ENCODE measurements at regions not wholly inside any gene's neighbourhood (a gene's known extent, or its start where the extent isn't known, plus 50 kb on each side); places are given as distances from the start of the nearest gene placed in this dataset.

DNA sequence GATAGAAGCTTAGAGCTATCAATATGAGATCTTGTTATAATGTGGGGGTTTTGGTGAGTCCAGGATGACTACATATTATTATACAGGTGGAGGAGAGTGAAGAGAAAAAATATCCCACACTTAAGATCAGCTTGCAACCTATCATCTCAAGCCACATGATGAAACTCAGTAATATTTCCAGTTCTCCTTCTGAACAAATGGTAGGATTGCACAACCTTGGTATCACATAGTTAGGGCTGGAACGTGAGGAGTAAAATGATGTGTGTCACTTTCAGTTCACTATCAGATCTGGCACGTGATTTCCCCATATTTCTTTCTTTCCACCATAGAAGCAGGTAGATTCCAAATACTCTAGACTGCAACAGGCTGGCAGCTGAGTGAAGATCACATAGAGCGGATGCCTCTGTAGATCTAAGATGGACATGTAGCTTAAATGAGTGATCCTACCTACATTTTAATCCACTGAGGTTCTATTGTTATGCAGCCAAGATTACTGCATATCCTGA, 150.6 kb upstream of the ANKRD50 start:
- Histone ChIP-seq H3K27me3 (ENCODE audit: control insufficient read depth, insufficient read depth, low read length) (no peaks in the 10 kb centered on the region), H3K9me3 (ENCODE audit: control insufficient read depth, insufficient read depth, low read length) (no peaks in the 10 kb centered on the region), H3K4me3 (ENCODE audit: low read depth, low read length) (no peak overlapping the region), H3K27ac (ENCODE audit: low read depth, low read length) (no peak overlapping the region)
- TF ChIP-seq, protein P1, sequence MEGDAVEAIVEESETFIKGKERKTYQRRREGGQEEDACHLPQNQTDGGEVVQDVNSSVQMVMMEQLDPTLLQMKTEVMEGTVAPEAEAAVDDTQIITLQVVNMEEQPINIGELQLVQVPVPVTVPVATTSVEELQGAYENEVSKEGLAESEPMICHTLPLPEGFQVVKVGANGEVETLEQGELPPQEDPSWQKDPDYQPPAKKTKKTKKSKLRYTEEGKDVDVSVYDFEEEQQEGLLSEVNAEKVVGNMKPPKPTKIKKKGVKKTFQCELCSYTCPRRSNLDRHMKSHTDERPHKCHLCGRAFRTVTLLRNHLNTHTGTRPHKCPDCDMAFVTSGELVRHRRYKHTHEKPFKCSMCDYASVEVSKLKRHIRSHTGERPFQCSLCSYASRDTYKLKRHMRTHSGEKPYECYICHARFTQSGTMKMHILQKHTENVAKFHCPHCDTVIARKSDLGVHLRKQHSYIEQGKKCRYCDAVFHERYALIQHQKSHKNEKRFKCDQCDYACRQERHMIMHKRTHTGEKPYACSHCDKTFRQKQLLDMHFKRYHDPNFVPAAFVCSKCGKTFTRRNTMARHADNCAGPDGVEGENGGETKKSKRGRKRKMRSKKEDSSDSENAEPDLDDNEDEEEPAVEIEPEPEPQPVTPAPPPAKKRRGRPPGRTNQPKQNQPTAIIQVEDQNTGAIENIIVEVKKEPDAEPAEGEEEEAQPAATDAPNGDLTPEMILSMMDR (IDR thresholded peaks at IDR 0.05; ENCODE audit: low read depth, low read length): no peak
- ChIA-PET POLR2A (no interaction called here), CTCF (no interaction called here)
- DNase-seq (ENCODE audit: low read depth, low spot score): no peak

DNA sequence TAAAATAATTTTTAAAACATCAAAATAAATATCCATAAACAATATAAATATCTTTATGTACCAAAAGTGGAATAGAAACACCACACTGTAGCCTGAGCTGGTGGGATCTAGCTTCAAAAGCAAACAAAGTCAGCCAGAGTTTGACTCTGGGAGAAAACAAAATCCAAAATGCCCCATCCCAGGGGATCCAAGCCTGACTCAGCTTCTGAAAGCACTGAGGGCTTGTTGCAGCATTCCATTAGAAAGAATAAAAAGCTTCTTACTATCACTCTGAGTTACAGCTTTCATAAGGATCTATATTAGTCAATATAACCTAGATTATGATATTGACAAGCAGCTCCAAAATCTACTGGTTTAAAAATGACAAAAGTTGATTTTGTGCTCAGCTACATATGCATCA, 149.7 kb upstream of the ANKRD50 start:
- H3K4me3 ChIP-seq (ENCODE audit: low read depth, low read length): no peak overlapping the region
- CTCF ChIA-PET: interaction anchor here (0.6 kb wide), 2 partner anchors 109 to 421 kb away, joined by 3 read pairs; no protein-coding TSS in a partner anchor
- no peak for DNase-seq (ENCODE audit: low read depth, low spot score)
- POLR2A ChIA-PET: no interaction called here
- no peaks in the 10 kb centered on the region for H3K27me3 ChIP-seq (ENCODE audit: control insufficient read depth, insufficient read depth, low read length)
- no peaks in the 10 kb centered on the region for H3K9me3 ChIP-seq (ENCODE audit: control insufficient read depth, insufficient read depth, low read length)
- TF ChIP-seq, protein P1 (IDR thresholded peaks at IDR 0.05; ENCODE audit: low read depth, low read length): no peak
- H3K27ac ChIP-seq (ENCODE audit: low read depth, low read length): no peak overlapping the region

DNA sequence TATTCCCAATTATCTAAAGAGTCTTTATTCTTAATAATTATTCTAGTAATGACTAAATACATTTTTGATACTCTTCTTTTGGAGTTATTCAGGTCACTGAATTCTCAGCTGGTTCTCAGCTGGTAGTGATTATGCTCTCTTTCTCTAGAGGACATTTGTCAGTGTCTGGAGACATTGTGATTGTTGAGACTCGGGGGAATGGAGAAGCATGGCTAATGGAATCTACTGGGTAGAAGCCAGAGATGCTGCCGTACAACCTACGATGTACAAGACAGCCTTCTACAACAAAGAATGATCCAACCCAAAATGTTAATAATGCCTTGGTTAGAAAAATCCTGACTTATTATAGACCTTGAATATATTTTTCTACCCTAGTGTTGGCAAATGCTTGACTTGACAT, 149.2 kb upstream of the ANKRD50 start:
- TF ChIP-seq, protein P1 (IDR thresholded peaks at IDR 0.05; ENCODE audit: low read depth, low read length): no peak
- no peak overlapping the region for H3K27ac ChIP-seq (ENCODE audit: low read depth, low read length)
- no peaks in the 10 kb centered on the region for H3K27me3 ChIP-seq (ENCODE audit: control insufficient read depth, insufficient read depth, low read length)
- CTCF ChIA-PET: interaction anchor here (0.6 kb wide), 1 partner anchor 110 kb away, joined by 3 read pairs; no protein-coding TSS in a partner anchor
- no peaks in the 10 kb centered on the region for H3K9me3 ChIP-seq (ENCODE audit: control insufficient read depth, insufficient read depth, low read length)
- H3K4me3 ChIP-seq (ENCODE audit: low read depth, low read length): no peak overlapping the region
- no peak for DNase-seq (ENCODE audit: low read depth, low spot score)
- POLR2A ChIA-PET: no interaction called here

DNA sequence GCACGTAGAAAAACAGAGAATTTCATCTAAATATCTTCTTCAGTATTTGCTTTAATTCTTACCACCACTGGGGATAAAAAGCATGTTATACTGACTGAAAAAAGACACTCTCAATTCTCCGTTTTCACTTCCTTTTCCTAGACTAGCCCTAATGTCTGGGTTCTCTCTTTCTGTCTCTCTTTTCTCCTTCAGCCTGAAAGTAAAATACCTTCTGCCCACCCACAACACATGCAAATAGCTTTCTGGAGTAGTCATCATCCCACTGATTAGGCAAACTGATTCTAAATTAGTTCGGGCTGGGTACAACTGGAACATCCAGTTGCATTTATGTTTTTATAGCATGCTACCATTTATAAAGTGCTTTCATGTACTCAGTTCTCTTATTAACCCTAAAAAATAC, 142.4 kb upstream of the ANKRD50 start:
- Histone ChIP-seq H3K27ac (ENCODE audit: low read depth, low read length) (no peak overlapping the region), H3K9me3 (ENCODE audit: control insufficient read depth, insufficient read depth, low read length) (no peaks in the 10 kb centered on the region), H3K4me3 (ENCODE audit: low read depth, low read length) (no peak overlapping the region), H3K27me3 (ENCODE audit: control insufficient read depth, insufficient read depth, low read length) (no peaks in the 10 kb centered on the region)
- CTCF ChIA-PET: no interaction called here
- TF ChIP-seq, protein P1 (IDR thresholded peaks at IDR 0.05; ENCODE audit: low read depth, low read length): no peak
- POLR2A ChIA-PET: no interaction called here
- no peak for DNase-seq (ENCODE audit: low read depth, low spot score)

DNA sequence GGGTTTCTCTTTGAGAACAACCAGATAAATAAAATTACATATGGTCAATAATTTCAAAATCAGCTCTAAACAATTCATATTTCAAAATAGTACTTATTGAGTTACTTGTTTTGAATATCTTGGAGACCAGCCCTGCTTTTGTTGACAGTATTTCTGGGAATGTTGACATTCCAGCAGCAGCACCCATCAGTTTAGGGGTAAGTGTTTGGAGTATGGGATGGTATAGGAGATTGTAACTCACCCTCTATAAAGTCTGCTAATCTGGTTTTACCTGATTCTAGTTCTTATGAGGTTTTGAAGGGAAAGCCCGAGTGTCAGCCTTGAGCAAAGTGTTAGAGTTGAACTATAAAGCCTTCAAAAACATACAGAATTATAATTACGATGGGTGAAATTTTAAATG, 139.2 kb upstream of the ANKRD50 start:
- Histone ChIP-seq H3K27me3 (ENCODE audit: control insufficient read depth, insufficient read depth, low read length) (no peaks in the 10 kb centered on the region), H3K4me3 (ENCODE audit: low read depth, low read length) (no peak overlapping the region), H3K9me3 (ENCODE audit: control insufficient read depth, insufficient read depth, low read length) (no peaks in the 10 kb centered on the region), H3K27ac (ENCODE audit: low read depth, low read length) (no peak overlapping the region)
- ChIA-PET CTCF (no interaction called here), POLR2A (no interaction called here)
- TF ChIP-seq, protein P1 (IDR thresholded peaks at IDR 0.05; ENCODE audit: low read depth, low read length): no peak
- DNase-seq (ENCODE audit: low read depth, low spot score): no peak
